A549 (cell line): ENCODE measurements at regions not wholly inside any gene's neighbourhood (a gene's known extent, or its start where the extent isn't known, plus 50 kb on each side); places are given as distances from the start of the nearest gene placed in this dataset.

Experiments used
- ATAC-seq, 2 experiments: fragments of 200-7000 bp in 1 of 2; fragments of >200 bp in 1 of 2; cut with Nextera tagmentation in 1 of 2; cut with Tn5 transposase in 1 of 2; 3 replicates each; pipeline versions ENCODE4 v1.8.0 to v1.9.1; 2018 to 2020; ENCODE audit warnings: mild to moderate bottlenecking in 1 of 2, moderate library complexity in 1 of 2
- CTCF ChIA-PET: fragments of 300-600 bp; sonication (Branson Sonifier 250); formaldehyde crosslinking; extraction: SDS; loops from one replicate; lab custom pipeline; 2021; ENCODE audit warnings: antibody characterized with exemption, inconsistent platforms; lab: Yijun Ruan, JAX
- POLR2A ChIA-PET: fragments of 350-600 bp; formaldehyde crosslinking; extraction: SDS; loops from one replicate; lab custom pipeline; 2021; ENCODE audit warnings: antibody characterized with exemption, inconsistent platforms; lab: Yijun Ruan, JAX
- DNase-seq, 2 experiments: peaks; one replicate each; pipeline versions ENCODE4 v3.0.0 to v3.0.0-alpha.2; 2011 to 2016; ENCODE audit warnings: low read depth in 1 of 2, low spot score in 1 of 2
- FAIRE-seq: peaks from 2 replicates; lab custom pipeline; 2011; peaks lifted over from hg19 to GRCh38; lab: Jason Lieb, UNC
- H3K27ac ChIP-seq, 2 experiments: fragments of >200 bp; sonication (Bioruptor Twin); formaldehyde crosslinking; 3 replicates each; pipeline ENCODE4 v1.5.1; 2016 to 2017
- H3K4me1 ChIP-seq: fragments of >200 bp; sonication (Bioruptor Twin); formaldehyde crosslinking; 3 replicates; pipeline ENCODE4 v1.6.1; 2016
- H3K4me2 ChIP-seq: fragments of >200 bp; sonication (Bioruptor Twin); formaldehyde crosslinking; 3 replicates; pipeline ENCODE4 v1.6.1; 2016
- H3K4me3 ChIP-seq: fragments of >200 bp; sonication (Bioruptor Twin); formaldehyde crosslinking; 3 replicates; pipeline ENCODE4 v1.5.1; 2016
- H3K9me3 ChIP-seq: fragments of >200 bp; sonication (Bioruptor Twin); formaldehyde crosslinking; 3 replicates; pipeline ENCODE4 v1.6.1; 2016
- BCL3 ChIP-seq: fragments of >200 bp; sonication (Bioruptor Twin); formaldehyde crosslinking; IDR thresholded peaks from 3 replicates; pipeline ENCODE4 v1.6.1; 2016
- CBX2 ChIP-seq: fragments of 200-600 bp; sonication (generic); IDR thresholded peaks from 2 replicates; pipeline ENCODE4 v1.6.1; 2016; ENCODE audit warnings: low read depth, mild to moderate bottlenecking, borderline replicate concordance
- CBX8 ChIP-seq: fragments of 200-600 bp; sonication (generic); IDR thresholded peaks from 2 replicates; pipeline ENCODE4 v1.6.1; 2016
- CTCF ChIP-seq: fragments of >200 bp; sonication (Bioruptor Twin); formaldehyde crosslinking; IDR thresholded peaks from 3 replicates; pipeline ENCODE4 v1.5.1; 2016
- EHF ChIP-seq: fragments of 250-450 bp; sonication (Bioruptor Pico); IDR thresholded peaks from 2 replicates; pipeline ENCODE4 v1.5.0; 2020; ENCODE audit warnings: mild to moderate bottlenecking
- FOSL2 ChIP-seq, 2 experiments: fragments of 450-650 bp in 1 of 2; fragments of >200 bp in 1 of 2; sonication (Bioruptor Twin) in 1 of 2; formaldehyde crosslinking; IDR thresholded peaks; 2 replicates each; pipeline versions ENCODE4 v1.5.0 to v1.6.1; 2016 to 2020; ENCODE audit warnings: mild to moderate bottlenecking in 1 of 2, moderate library complexity in 1 of 2
- HDAC2 ChIP-seq: fragments of 200-600 bp; sonication (generic); IDR thresholded peaks from 2 replicates; pipeline ENCODE4 v1.6.1; 2016
- HES2 ChIP-seq: fragments of >200 bp; sonication (Bioruptor Twin); formaldehyde crosslinking; IDR thresholded peaks from 2 replicates; pipeline ENCODE4 v1.6.1; 2016
- HEYL ChIP-seq: fragments of 250-450 bp; sonication (Bioruptor Pico); IDR thresholded peaks from 2 replicates; pipeline ENCODE4 v1.8.0; 2021; ENCODE audit warnings: mild to moderate bottlenecking, moderate library complexity
- HOXA7 ChIP-seq: fragments of 250-450 bp; sonication (Bioruptor Pico); IDR thresholded peaks from 2 replicates; pipeline ENCODE4 v1.5.0; 2020; ENCODE audit warnings: mild to moderate bottlenecking, moderate library complexity
- JUNB ChIP-seq: fragments of >200 bp; sonication (Bioruptor Twin); formaldehyde crosslinking; IDR thresholded peaks from 2 replicates; pipeline ENCODE4 v1.6.1; 2016
- KDM1A ChIP-seq: fragments of 200-600 bp; sonication (generic); IDR thresholded peaks from 2 replicates; pipeline ENCODE4 v1.6.1; 2016; ENCODE audit warnings: low read depth, mild to moderate bottlenecking
- KDM5A ChIP-seq: fragments of 200-600 bp; sonication (generic); IDR thresholded peaks from 2 replicates; pipeline ENCODE4 v1.6.1; 2016; ENCODE audit warnings: antibody characterized with exemption, mild to moderate bottlenecking
- MAFK ChIP-seq: fragments of 450-650 bp; IDR thresholded peaks from 2 replicates; pipeline ENCODE4 v1.6.1; 2014; ENCODE audit not compliant: partially characterized antibody
- MAZ ChIP-seq: fragments of 150-350 bp; IDR thresholded peaks from 2 replicates; pipeline ENCODE4 v1.6.1; 2014; ENCODE audit warnings: antibody characterized with exemption, low read depth, low read length, borderline replicate concordance
- MYC ChIP-seq: IDR thresholded peaks from 2 replicates; pipeline ENCODE4 v1.6.1; 2012; ENCODE audit warnings: mild to moderate bottlenecking, inconsistent platforms, low read length, improper control_type of control experiment, borderline replicate concordance
- NFE2L2 ChIP-seq: fragments of 150-350 bp; conservative IDR thresholded peaks from 2 replicates; pipeline ENCODE4 v1.6.1; 2014; ENCODE audit warnings: low read length
- POLR2A ChIP-seq: IDR thresholded peaks from 2 replicates; pipeline ENCODE4 v1.6.1; 2012; ENCODE audit warnings: mild to moderate bottlenecking, low read length
- POLR2AphosphoS2 ChIP-seq: conservative IDR thresholded peaks from 2 replicates; pipeline ENCODE4 v1.6.1; 2012; ENCODE audit warnings: low read length, improper control_type of control experiment, inconsistent platforms
- RAD21 ChIP-seq, 2 experiments: fragments of >200 bp in 1 of 2; sonication (Bioruptor Twin) in 1 of 2; formaldehyde crosslinking in 1 of 2; IDR thresholded peaks in 1 of 2; conservative IDR thresholded peaks in 1 of 2; 2 replicates in 1 of 2; 3 replicates in 1 of 2; pipeline ENCODE4 v1.6.1; 2012 to 2018; ENCODE audit warnings: inconsistent platforms in 1 of 2
- RNF2 ChIP-seq: fragments of 200-600 bp; sonication (generic); IDR thresholded peaks from 2 replicates; pipeline ENCODE4 v1.6.1; 2016; ENCODE audit warnings: low read depth, mild to moderate bottlenecking, antibody characterized with exemption, moderate library complexity, borderline replicate concordance
- SREBF2 ChIP-seq: fragments of 450-650 bp; IDR thresholded peaks from 2 replicates; pipeline ENCODE4 v1.6.1; 2014; ENCODE audit warnings: mild to moderate bottlenecking, moderate library complexity
- ZFP36 ChIP-seq: fragments of 450-650 bp; IDR thresholded peaks from 2 replicates; pipeline ENCODE4 v1.6.1; 2014; ENCODE audit warnings: borderline replicate concordance; ENCODE audit not compliant: partially characterized antibody
- ZNF302 ChIP-seq: fragments of 250-450 bp; sonication (Bioruptor Pico); IDR thresholded peaks from 2 replicates; pipeline ENCODE4 v1.9.0; 2021; ENCODE audit warnings: inconsistent platforms, mild to moderate bottlenecking, moderate library complexity
- ZSCAN20 ChIP-seq: fragments of 250-450 bp; sonication (Bioruptor Pico); IDR thresholded peaks from 2 replicates; pipeline ENCODE4 v1.8.0; 2022; ENCODE audit warnings: mild to moderate bottlenecking, moderate library complexity
- WGBS: methylation state at CpG from one replicate; pipeline ENCODE4 v1.1.6; 2017; ENCODE audit errors: missing lambda C conversion rate; 5-methylcytosine and 5-hydroxymethylcytosine counted together
- TF ChIP-seq, protein P1 (sequence below): fragments of 250-450 bp; sonication (Bioruptor Pico); IDR thresholded peaks from 2 replicates; pipeline ENCODE4 v1.5.0; 2020; ENCODE audit warnings: low read depth, mild to moderate bottlenecking, moderate library complexity
- TF ChIP-seq, protein P2 (sequence below): fragments of 200-600 bp; sonication (generic); IDR thresholded peaks from 2 replicates; pipeline ENCODE4 v1.6.1; 2016; ENCODE audit warnings: antibody characterized with exemption, mild to moderate bottlenecking, moderate library complexity
- TF ChIP-seq, protein P3 (sequence below): IDR thresholded peaks from 2 replicates; pipeline ENCODE4 v1.6.1; 2012

DNA sequence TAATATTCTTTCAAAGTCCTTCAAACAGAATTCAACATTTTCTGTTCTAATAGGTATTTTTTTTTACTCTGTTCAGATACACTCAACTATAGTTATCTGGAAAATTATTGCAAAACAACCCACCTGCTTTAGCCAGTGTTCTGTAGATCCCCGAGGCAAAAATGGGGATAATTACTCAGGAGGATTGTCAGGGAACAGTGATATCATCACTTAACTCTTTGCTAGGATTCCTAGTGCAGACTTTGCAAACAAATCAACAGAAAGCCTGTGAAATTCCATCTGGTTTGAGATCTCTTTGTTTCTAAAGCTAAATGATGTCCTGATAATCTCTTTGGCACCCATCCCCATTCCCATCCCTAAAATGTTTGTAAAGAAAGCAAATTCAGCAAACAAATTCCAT, 413.6 kb upstream of the MEIS1 start:
- POLR2A ChIA-PET: no interaction called here
- CTCF ChIA-PET: no interaction called here
- WGBS: 6% methylated on average over 1 of the region's 1 CpG

GRCh38 chr2:66017763-66018162, 417.2 kb upstream of the MEIS1 start:
- no peak for DNase-seq
- no peak overlapping the region for H3K4me3 ChIP-seq
- no peak for FAIRE-seq
- TF ChIP-seq EHF (no peak), SREBF2 (no peak), KDM1A (no peak), RNF2 (no peak), NFE2L2 (no peak), HOXA7 (CRISPR knock-in tag) (no peak), CTCF (no peak), ZSCAN20 (CRISPR knock-in tag) (no peak), ZFP36 (no peak), BCL3 (no peak), RAD21 (conservative IDR thresholded peaks at IDR 0.05 in 1 of 2, IDR thresholded peaks at IDR 0.05 in 1 of 2) (no peak), JUNB (no peak), CBX8 (no peak)
- TF ChIP-seq, protein P1, sequence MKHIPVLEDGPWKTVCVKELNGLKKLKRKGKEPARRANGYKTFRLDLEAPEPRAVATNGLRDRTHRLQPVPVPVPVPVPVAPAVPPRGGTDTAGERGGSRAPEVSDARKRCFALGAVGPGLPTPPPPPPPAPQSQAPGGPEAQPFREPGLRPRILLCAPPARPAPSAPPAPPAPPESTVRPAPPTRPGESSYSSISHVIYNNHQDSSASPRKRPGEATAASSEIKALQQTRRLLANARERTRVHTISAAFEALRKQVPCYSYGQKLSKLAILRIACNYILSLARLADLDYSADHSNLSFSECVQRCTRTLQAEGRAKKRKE (CRISPR knock-in tag): no peak
- TF ChIP-seq, all 56 proteins: peak for 0
- ChIA-PET POLR2A (no interaction called here), CTCF (no interaction called here)
- Histone ChIP-seq H3K4me2 (no peak overlapping the region), H3K9me3 (no peaks in the 10 kb centered on the region), H3K4me1 (no peaks in the 10 kb centered on the region), H3K27ac (no peak overlapping the region)
- no peak for ATAC-seq
- WGBS: 0% methylated on average over 2 of the region's 2 CpGs

More for the DNA sequence above, 413.6 kb upstream of the MEIS1 start:
- TF ChIP-seq CBX2 (no peak), KDM5A (no peak), ZNF302 (CRISPR knock-in tag) (no peak), POLR2A (no peak), CTCF (no peak), FOSL2 (IDR thresholded peaks at IDR 0.05) (no peak), FOSL2 (CRISPR knock-in tag; IDR thresholded peaks at IDR 0.05) (no peak), MAZ (no peak), SREBF2 (no peak), MYC (no peak), HES2 (no peak), HEYL (no peak), POLR2AphosphoS2 (no peak), MAFK (no peak), JUNB (no peak), HDAC2 (no peak)
- TF ChIP-seq, protein P2, sequence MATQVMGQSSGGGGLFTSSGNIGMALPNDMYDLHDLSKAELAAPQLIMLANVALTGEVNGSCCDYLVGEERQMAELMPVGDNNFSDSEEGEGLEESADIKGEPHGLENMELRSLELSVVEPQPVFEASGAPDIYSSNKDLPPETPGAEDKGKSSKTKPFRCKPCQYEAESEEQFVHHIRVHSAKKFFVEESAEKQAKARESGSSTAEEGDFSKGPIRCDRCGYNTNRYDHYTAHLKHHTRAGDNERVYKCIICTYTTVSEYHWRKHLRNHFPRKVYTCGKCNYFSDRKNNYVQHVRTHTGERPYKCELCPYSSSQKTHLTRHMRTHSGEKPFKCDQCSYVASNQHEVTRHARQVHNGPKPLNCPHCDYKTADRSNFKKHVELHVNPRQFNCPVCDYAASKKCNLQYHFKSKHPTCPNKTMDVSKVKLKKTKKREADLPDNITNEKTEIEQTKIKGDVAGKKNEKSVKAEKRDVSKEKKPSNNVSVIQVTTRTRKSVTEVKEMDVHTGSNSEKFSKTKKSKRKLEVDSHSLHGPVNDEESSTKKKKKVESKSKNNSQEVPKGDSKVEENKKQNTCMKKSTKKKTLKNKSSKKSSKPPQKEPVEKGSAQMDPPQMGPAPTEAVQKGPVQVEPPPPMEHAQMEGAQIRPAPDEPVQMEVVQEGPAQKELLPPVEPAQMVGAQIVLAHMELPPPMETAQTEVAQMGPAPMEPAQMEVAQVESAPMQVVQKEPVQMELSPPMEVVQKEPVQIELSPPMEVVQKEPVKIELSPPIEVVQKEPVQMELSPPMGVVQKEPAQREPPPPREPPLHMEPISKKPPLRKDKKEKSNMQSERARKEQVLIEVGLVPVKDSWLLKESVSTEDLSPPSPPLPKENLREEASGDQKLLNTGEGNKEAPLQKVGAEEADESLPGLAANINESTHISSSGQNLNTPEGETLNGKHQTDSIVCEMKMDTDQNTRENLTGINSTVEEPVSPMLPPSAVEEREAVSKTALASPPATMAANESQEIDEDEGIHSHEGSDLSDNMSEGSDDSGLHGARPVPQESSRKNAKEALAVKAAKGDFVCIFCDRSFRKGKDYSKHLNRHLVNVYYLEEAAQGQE: no peak
- TF ChIP-seq, protein P3, sequence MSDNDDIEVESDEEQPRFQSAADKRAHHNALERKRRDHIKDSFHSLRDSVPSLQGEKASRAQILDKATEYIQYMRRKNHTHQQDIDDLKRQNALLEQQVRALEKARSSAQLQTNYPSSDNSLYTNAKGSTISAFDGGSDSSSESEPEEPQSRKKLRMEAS: no peak
- TF ChIP-seq, all 56 proteins: peak for 0
- H3K27ac ChIP-seq: no peak overlapping the region
- no peak for DNase-seq
- no peak for FAIRE-seq
- H3K9me3 ChIP-seq: no peaks in the 10 kb centered on the region
- H3K4me3 ChIP-seq: no peak overlapping the region
- no peak overlapping the region for H3K4me2 ChIP-seq
- H3K4me1 ChIP-seq: no peaks in the 10 kb centered on the region
- no peak for ATAC-seq
